ENCODE measurements at regions not wholly inside any gene's neighbourhood (a gene's known extent, or its start where the extent isn't known, plus 50 kb on each side); places are given as distances from the start of the nearest gene placed in this dataset.

DNA sequence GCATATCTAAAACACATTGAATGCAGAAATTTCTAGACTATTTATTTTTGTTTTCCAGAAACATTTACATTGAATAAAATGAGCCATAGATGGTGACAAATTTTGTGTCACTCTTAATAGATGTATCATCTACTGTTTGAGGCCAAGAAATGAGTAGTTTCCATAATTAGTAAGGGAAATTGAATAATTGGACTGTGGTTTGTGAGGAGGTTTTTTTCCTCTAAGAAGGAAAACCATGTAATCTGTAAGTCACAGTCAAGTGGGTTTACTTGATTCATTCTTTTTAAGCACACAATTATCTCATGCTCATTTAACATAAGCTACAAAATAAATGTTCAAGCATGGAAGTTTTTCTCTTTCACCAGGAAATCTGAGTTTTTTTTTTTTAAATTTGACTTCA is 876.4 kb downstream of the NR2F1-AS1 start:
- TF ChIP-seq, protein P1, sequence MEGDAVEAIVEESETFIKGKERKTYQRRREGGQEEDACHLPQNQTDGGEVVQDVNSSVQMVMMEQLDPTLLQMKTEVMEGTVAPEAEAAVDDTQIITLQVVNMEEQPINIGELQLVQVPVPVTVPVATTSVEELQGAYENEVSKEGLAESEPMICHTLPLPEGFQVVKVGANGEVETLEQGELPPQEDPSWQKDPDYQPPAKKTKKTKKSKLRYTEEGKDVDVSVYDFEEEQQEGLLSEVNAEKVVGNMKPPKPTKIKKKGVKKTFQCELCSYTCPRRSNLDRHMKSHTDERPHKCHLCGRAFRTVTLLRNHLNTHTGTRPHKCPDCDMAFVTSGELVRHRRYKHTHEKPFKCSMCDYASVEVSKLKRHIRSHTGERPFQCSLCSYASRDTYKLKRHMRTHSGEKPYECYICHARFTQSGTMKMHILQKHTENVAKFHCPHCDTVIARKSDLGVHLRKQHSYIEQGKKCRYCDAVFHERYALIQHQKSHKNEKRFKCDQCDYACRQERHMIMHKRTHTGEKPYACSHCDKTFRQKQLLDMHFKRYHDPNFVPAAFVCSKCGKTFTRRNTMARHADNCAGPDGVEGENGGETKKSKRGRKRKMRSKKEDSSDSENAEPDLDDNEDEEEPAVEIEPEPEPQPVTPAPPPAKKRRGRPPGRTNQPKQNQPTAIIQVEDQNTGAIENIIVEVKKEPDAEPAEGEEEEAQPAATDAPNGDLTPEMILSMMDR (IDR thresholded peaks at IDR 0.05; ENCODE audit: insufficient read depth, low read length): no peak
- TF ChIP-seq GABPA (IDR thresholded peaks at IDR 0.05; ENCODE audit: low read depth) (no peak), POLR2AphosphoS5 (IDR thresholded peaks at IDR 0.05; ENCODE audit: low read depth) (no peak), SPI1 (IDR thresholded peaks at IDR 0.05; ENCODE audit: borderline replicate concordance, low read depth) (no peak)
- TF ChIP-seq, protein P2, sequence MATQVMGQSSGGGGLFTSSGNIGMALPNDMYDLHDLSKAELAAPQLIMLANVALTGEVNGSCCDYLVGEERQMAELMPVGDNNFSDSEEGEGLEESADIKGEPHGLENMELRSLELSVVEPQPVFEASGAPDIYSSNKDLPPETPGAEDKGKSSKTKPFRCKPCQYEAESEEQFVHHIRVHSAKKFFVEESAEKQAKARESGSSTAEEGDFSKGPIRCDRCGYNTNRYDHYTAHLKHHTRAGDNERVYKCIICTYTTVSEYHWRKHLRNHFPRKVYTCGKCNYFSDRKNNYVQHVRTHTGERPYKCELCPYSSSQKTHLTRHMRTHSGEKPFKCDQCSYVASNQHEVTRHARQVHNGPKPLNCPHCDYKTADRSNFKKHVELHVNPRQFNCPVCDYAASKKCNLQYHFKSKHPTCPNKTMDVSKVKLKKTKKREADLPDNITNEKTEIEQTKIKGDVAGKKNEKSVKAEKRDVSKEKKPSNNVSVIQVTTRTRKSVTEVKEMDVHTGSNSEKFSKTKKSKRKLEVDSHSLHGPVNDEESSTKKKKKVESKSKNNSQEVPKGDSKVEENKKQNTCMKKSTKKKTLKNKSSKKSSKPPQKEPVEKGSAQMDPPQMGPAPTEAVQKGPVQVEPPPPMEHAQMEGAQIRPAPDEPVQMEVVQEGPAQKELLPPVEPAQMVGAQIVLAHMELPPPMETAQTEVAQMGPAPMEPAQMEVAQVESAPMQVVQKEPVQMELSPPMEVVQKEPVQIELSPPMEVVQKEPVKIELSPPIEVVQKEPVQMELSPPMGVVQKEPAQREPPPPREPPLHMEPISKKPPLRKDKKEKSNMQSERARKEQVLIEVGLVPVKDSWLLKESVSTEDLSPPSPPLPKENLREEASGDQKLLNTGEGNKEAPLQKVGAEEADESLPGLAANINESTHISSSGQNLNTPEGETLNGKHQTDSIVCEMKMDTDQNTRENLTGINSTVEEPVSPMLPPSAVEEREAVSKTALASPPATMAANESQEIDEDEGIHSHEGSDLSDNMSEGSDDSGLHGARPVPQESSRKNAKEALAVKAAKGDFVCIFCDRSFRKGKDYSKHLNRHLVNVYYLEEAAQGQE (IDR thresholded peaks at IDR 0.05; ENCODE audit: insufficient replicate concordance, low read depth): no peak

Measured in HL-60 (cell line).